Astrocyte of the hippocampus (primary cell): ENCODE measurements at regions not wholly inside any gene's neighbourhood (a gene's known extent, or its start where the extent isn't known, plus 50 kb on each side); places are given as distances from the start of the nearest gene placed in this dataset.
"Not testable (repeated sequence)": the region's sequence is repeated elsewhere in the genome, so short reads cannot be mapped to it uniquely, and the experiment has no call there.

Experiments used
- DNase-seq: peaks from one replicate; pipeline ENCODE4 v3.0.0; 2011; ENCODE audit warnings: low read depth, low spot score

- no peak for DNase-seq
Measured at GRCh38 chr3:106117490-106117858, 248.7 kb upstream of the CBLB start.

GRCh38 chr3:106119614-106120082 lies 250.8 kb upstream of the CBLB start:
- no peak for DNase-seq

GRCh38 chr3:106120356-106120755 lies 251.5 kb upstream of the CBLB start:
- no peak for DNase-seq

GRCh38 chr3:106121491-106122289 lies 252.9 kb upstream of the CBLB start:
- no peak for DNase-seq

- no peak for DNase-seq
Measured at GRCh38 chr3:106124818-106125217, 256.0 kb upstream of the CBLB start.

GRCh38 chr3:106125321-106125720 lies 256.5 kb upstream of the CBLB start:
- no peak for DNase-seq

GRCh38 chr3:106126067-106126845 lies 257.4 kb upstream of the CBLB start:
- no peak for DNase-seq

GRCh38 chr3:106126846-106127235 lies 258.0 kb upstream of the CBLB start:
- DNase-seq = no peak

- DNase-seq = no peak
Measured at GRCh38 chr3:106129939-106130338, 261.1 kb upstream of the CBLB start.

GRCh38 chr3:106130384-106131198 lies 261.8 kb upstream of the CBLB start:
- DNase-seq = peak; percentile 71

- DNase-seq = no peak
Measured at GRCh38 chr3:106135451-106136160, 266.8 kb upstream of the CBLB start.

- DNase-seq = no peak
Measured at GRCh38 chr3:106139826-106140225, 271.0 kb upstream of the CBLB start.

GRCh38 chr3:106140431-106140830 lies 271.6 kb upstream of the CBLB start:
- no peak for DNase-seq

- no peak for DNase-seq
Measured at GRCh38 chr3:106144030-106144429, 275.2 kb upstream of the CBLB start.

GRCh38 chr3:106148440-106149082 lies 279.7 kb upstream of the CBLB start:
- DNase-seq = not testable (repeated sequence)

GRCh38 chr3:106157411-106157810 lies 288.6 kb upstream of the CBLB start:
- no peak for DNase-seq

GRCh38 chr3:106160396-106160795 lies 291.6 kb upstream of the CBLB start:
- no peak for DNase-seq

- DNase-seq = no peak
Measured at GRCh38 chr3:106161246-106161645, 292.4 kb upstream of the CBLB start.

GRCh38 chr3:106167728-106168127 lies 298.9 kb upstream of the CBLB start:
- DNase-seq = no peak

- peak; percentile 47 for DNase-seq
Measured at GRCh38 chr3:106168962-106169750, 300.3 kb upstream of the CBLB start.
